Esophagus squamous epithelium (tissue), 4 donors: ENCODE measurements at regions not wholly inside any gene's neighbourhood (a gene's known extent, or its start where the extent isn't known, plus 50 kb on each side); places are given as distances from the start of the nearest gene placed in this dataset.

ENCODE experiments used
- CTCF ChIP-seq, 6 experiments: fragments of 450-650 bp in 4 of 6; fragments of 200-600 bp in 2 of 6; sonication (generic) in 2 of 6; IDR thresholded peaks; one replicate each; pipeline ENCODE4 v1.5.1; 2016 to 2019; ENCODE audit warnings: antibody characterized with exemption in 6 of 6, mild to moderate bottlenecking in 4 of 6, moderate library complexity in 4 of 6
- POLR2A ChIP-seq, 4 donors: fragments of 450-650 bp; IDR thresholded peaks; one replicate each; pipeline ENCODE4 v1.6.1; 2017; ENCODE audit warnings: antibody characterized with exemption in 4 of 4, mild to moderate bottlenecking in 4 of 4, moderate library complexity in 3 of 4

- TF ChIP-seq CTCF (IDR thresholded peaks at IDR 0.05) (no peak), POLR2A (IDR thresholded peaks at IDR 0.05) (no peak)
These were observed 200.6 kb downstream of the FOXL1 start for GRCh38 chr16:86778978-86779377.
